NCI-H1694 treated with DMSO at 0.1 percent for 48 hours (cell line): ENCODE measurements at regions not wholly inside any gene's neighbourhood (a gene's known extent, or its start where the extent isn't known, plus 50 kb on each side); places are given as distances from the start of the nearest gene placed in this dataset.
"Not testable (repeated sequence)": the region's sequence is repeated elsewhere in the genome, so short reads cannot be mapped to it uniquely, and the experiment has no call there.

Source experiments
- DNase-seq: peaks from one replicate; lab custom pipeline; 2025; lab: John Stamatoyannopoulos, UW

- not testable (repeated sequence) for DNase-seq
These were observed 731.2 kb downstream of the TMEM121 start for GRCh38 chr14:106257569-106257994.

- DNase-seq: peak; percentile 36
These were observed 741.8 kb downstream of the TMEM121 start for GRCh38 chr14:106268013-106268727.

GRCh38 chr14:106269029-106269428, 742.6 kb downstream of the TMEM121 start:
- no peak for DNase-seq

GRCh38 chr14:106269451-106270204, 743.2 kb downstream of the TMEM121 start:
- DNase-seq: no peak

- DNase-seq: not testable (repeated sequence)
These were observed 744.2 kb downstream of the TMEM121 start for GRCh38 chr14:106270476-106271121.

GRCh38 chr14:106276326-106277267, 750.2 kb downstream of the TMEM121 start:
- DNase-seq: no peak

- no peak for DNase-seq
These were observed 751.1 kb downstream of the TMEM121 start for GRCh38 chr14:106277503-106277902.

GRCh38 chr14:106280876-106281275, 754.5 kb downstream of the TMEM121 start:
- no peak for DNase-seq

GRCh38 chr14:106286697-106287290, 760.4 kb downstream of the TMEM121 start:
- no peak for DNase-seq

- no peak for DNase-seq
These were observed 761.1 kb downstream of the TMEM121 start for GRCh38 chr14:106287506-106287905.

GRCh38 chr14:106291626-106292025, 765.2 kb downstream of the TMEM121 start:
- no peak for DNase-seq

GRCh38 chr14:106294324-106294723, 767.9 kb downstream of the TMEM121 start:
- no peak for DNase-seq

GRCh38 chr14:106300951-106301510, 774.6 kb downstream of the TMEM121 start:
- not testable (repeated sequence) for DNase-seq

GRCh38 chr14:106301609-106302008, 775.2 kb downstream of the TMEM121 start:
- not testable (repeated sequence) for DNase-seq

- DNase-seq: no peak
These were observed 776.3 kb downstream of the TMEM121 start for GRCh38 chr14:106302661-106303060.

GRCh38 chr14:106304271-106304670, 777.9 kb downstream of the TMEM121 start:
- DNase-seq: no peak

- DNase-seq: peak; percentile 37
These were observed 782.5 kb downstream of the TMEM121 start for GRCh38 chr14:106308839-106309389.

GRCh38 chr14:106309423-106309822, 783.0 kb downstream of the TMEM121 start:
- no peak for DNase-seq

- DNase-seq: no peak
These were observed 789.1 kb downstream of the TMEM121 start for GRCh38 chr14:106315436-106315835.

GRCh38 chr14:106317593-106317992, 791.2 kb downstream of the TMEM121 start:
- no peak for DNase-seq

GRCh38 chr14:106318700-106319099, 792.3 kb downstream of the TMEM121 start:
- DNase-seq: no peak
